Ishikawa (cell line): ENCODE measurements at regions not wholly inside any gene's neighbourhood (a gene's known extent, or its start where the extent isn't known, plus 50 kb on each side); places are given as distances from the start of the nearest gene placed in this dataset.

Experiments
- CEBPB ChIP-seq: IDR thresholded peaks from 2 replicates; pipeline ENCODE4 v1.6.1; 2012
- CREB1 ChIP-seq: IDR thresholded peaks from 2 replicates; pipeline ENCODE4 v1.6.1; 2012; ENCODE audit warnings: low read depth
- EP300 ChIP-seq: IDR thresholded peaks from 2 replicates; pipeline ENCODE4 v1.6.1; 2012; ENCODE audit warnings: borderline replicate concordance
- FOXM1 ChIP-seq: IDR thresholded peaks from 2 replicates; pipeline ENCODE4 v1.6.1; 2012; ENCODE audit warnings: low read depth, borderline replicate concordance
- RAD21 ChIP-seq: IDR thresholded peaks from 2 replicates; pipeline ENCODE4 v1.6.1; 2012; ENCODE audit warnings: low read depth
- YY1 ChIP-seq: IDR thresholded peaks from 2 replicates; pipeline ENCODE4 v1.6.1; 2012; ENCODE audit warnings: low read depth
- TF ChIP-seq, protein P1 (sequence below): IDR thresholded peaks from 2 replicates; pipeline ENCODE4 v1.6.1; 2012

DNA sequence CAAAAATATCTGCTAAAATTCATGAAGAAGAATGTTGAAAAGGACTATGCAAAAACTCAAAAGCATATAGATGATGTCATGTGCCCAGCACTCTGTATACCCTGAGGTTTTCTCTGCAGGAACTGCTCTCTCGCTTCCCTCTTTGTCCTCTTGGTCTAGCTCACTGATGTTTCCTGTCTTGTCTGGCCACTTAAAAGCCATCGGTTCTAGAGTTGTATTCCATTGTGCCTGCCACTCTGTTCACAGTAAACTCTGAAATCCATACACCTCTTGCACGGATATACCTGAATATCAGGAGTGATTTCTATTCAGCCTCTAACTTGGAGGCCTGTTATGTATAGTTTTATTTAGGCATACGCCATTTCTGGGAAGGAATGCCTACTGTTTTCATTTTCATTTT is 101.0 kb upstream of the CNTNAP4 start:
- TF ChIP-seq, protein P1, sequence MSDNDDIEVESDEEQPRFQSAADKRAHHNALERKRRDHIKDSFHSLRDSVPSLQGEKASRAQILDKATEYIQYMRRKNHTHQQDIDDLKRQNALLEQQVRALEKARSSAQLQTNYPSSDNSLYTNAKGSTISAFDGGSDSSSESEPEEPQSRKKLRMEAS: no peak
- TF ChIP-seq CREB1 (no peak), CEBPB (no peak), FOXM1 (no peak), RAD21 (no peak), YY1 (no peak), EP300 (no peak)
